Activated CD8-positive, alpha-beta memory T cell treated with anti-CD3 and anti-CD28 coated beads for 4 hours (primary cell): ENCODE measurements at regions not wholly inside any gene's neighbourhood (a gene's known extent, or its start where the extent isn't known, plus 50 kb on each side); places are given as distances from the start of the nearest gene placed in this dataset.
"Not testable (repeated sequence)": the region's sequence is repeated elsewhere in the genome, so short reads cannot be mapped to it uniquely, and the experiment has no call there.

Experiments used
- DNase-seq, 2 donors: peaks; one replicate each; pipeline ENCODE4 v3.0.0-alpha.2; 2020; ENCODE audit warnings: low read depth in 2 of 2

- DNase-seq: no peak
Observed at GRCh38 chr13:109331011-109331433, 455.4 kb downstream of the IRS2 start.

GRCh38 chr13:109330123-109330522 lies 456.3 kb downstream of the IRS2 start:
- no peak for DNase-seq

- DNase-seq: no peak
Observed at GRCh38 chr13:109329175-109329574, 457.2 kb downstream of the IRS2 start.

GRCh38 chr13:109326601-109327000 lies 459.8 kb downstream of the IRS2 start:
- no peak for DNase-seq

GRCh38 chr13:109323338-109323737 lies 463.0 kb downstream of the IRS2 start:
- no peak for DNase-seq

- DNase-seq: no peak
Observed at GRCh38 chr13:109318945-109319590, 467.3 kb downstream of the IRS2 start.

- DNase-seq: no peak
Observed at GRCh38 chr13:109315481-109315880, 470.9 kb downstream of the IRS2 start.

GRCh38 chr13:109314101-109314500 lies 472.3 kb downstream of the IRS2 start:
- DNase-seq: no peak

- DNase-seq: no peak
Observed at GRCh38 chr13:109312399-109312798, 474.0 kb downstream of the IRS2 start.

GRCh38 chr13:109311431-109311976 lies 474.9 kb downstream of the IRS2 start:
- not testable (repeated sequence) for DNase-seq

GRCh38 chr13:109309625-109310363 lies 476.6 kb downstream of the IRS2 start:
- DNase-seq: no peak

GRCh38 chr13:109307027-109307426 lies 479.4 kb downstream of the IRS2 start:
- no peak for DNase-seq

- no peak for DNase-seq
Observed at GRCh38 chr13:109301726-109302125, 484.7 kb downstream of the IRS2 start.

- no peak for DNase-seq
Observed at GRCh38 chr13:109301276-109301675, 485.1 kb downstream of the IRS2 start.

- DNase-seq: no peak
Observed at GRCh38 chr13:109297628-109298027, 488.8 kb downstream of the IRS2 start.

GRCh38 chr13:109293166-109293565 lies 493.2 kb downstream of the IRS2 start:
- no peak for DNase-seq

- no peak for DNase-seq
Observed at GRCh38 chr13:109288151-109288709, 498.2 kb downstream of the IRS2 start.

- DNase-seq: no peak
Observed at GRCh38 chr13:109287553-109287952, 498.8 kb downstream of the IRS2 start.

GRCh38 chr13:109285586-109285985 lies 500.8 kb downstream of the IRS2 start:
- no peak for DNase-seq

- DNase-seq: no peak
Observed at GRCh38 chr13:109281903-109282635, 504.3 kb downstream of the IRS2 start.

- DNase-seq: no peak
Observed at GRCh38 chr13:109281017-109281902, 505.1 kb downstream of the IRS2 start.
